Lower leg skin (tissue), 4 donors: ENCODE measurements at regions not wholly inside any gene's neighbourhood (a gene's known extent, or its start where the extent isn't known, plus 50 kb on each side); places are given as distances from the start of the nearest gene placed in this dataset.

Experiments used
- DNase-seq, 2 donors: peaks; one replicate each; pipeline ENCODE4 v3.0.0-alpha.2; 2019; ENCODE audit warnings: low spot score in 2 of 2
- H3K4me3 ChIP-seq: fragments of 200-600 bp; sonication (generic); 2 replicates; pipeline ENCODE4 v1.5.1; 2017; ENCODE audit warnings: mild to moderate bottlenecking, low read depth; ENCODE audit not compliant: poor library complexity, severe bottlenecking
- POLR2A ChIP-seq, 2 donors: fragments of 450-650 bp; IDR thresholded peaks; one replicate each; pipeline ENCODE4 v1.6.1; 2016 to 2017; ENCODE audit warnings: antibody characterized with exemption in 2 of 2, mild to moderate bottlenecking in 1 of 2, moderate library complexity in 1 of 2
- WGBS, 2 donors: methylation state at CpG; one replicate each; pipeline ENCODE4 v1.1.5; 2018; 5-methylcytosine and 5-hydroxymethylcytosine counted together
- intact Hi-C: fragments of 100-400 bp; cut with DNase I; formaldehyde crosslinking; loops from one replicate; pipeline ENCODE4 v1.15.0; 2023; ENCODE audit warnings: low total_unique reads
- TF ChIP-seq, protein P1 (sequence below), 3 donors: fragments of 450-650 bp; IDR thresholded peaks; one replicate each; pipeline ENCODE4 v1.5.1; 2016; ENCODE audit warnings: antibody characterized with exemption in 3 of 3, mild to moderate bottlenecking in 3 of 3, moderate library complexity in 2 of 3

DNA sequence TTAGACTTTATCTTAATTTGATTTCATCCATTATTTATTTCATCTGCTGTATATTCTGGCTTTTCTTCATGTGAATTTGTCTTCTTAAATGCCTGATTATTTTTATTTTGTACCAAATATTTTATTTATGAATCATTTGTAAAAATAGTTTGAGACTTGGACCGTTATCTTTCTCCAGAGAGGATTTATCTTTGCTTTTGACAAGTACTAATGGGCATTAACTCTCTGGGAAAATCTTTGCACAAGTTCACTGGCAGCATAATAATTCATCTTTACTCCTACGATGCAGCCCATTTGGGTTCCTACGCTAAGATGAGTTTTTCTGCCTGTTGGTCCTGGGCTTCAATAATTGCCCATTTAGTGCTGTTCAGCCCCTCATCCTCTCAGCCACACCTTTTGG is 131.0 kb upstream of the RORB start:
- no peak for DNase-seq
- TF ChIP-seq, protein P1, sequence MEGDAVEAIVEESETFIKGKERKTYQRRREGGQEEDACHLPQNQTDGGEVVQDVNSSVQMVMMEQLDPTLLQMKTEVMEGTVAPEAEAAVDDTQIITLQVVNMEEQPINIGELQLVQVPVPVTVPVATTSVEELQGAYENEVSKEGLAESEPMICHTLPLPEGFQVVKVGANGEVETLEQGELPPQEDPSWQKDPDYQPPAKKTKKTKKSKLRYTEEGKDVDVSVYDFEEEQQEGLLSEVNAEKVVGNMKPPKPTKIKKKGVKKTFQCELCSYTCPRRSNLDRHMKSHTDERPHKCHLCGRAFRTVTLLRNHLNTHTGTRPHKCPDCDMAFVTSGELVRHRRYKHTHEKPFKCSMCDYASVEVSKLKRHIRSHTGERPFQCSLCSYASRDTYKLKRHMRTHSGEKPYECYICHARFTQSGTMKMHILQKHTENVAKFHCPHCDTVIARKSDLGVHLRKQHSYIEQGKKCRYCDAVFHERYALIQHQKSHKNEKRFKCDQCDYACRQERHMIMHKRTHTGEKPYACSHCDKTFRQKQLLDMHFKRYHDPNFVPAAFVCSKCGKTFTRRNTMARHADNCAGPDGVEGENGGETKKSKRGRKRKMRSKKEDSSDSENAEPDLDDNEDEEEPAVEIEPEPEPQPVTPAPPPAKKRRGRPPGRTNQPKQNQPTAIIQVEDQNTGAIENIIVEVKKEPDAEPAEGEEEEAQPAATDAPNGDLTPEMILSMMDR (IDR thresholded peaks at IDR 0.05), result no peak
- TF ChIP-seq POLR2A (IDR thresholded peaks at IDR 0.05), result no peak
- H3K4me3 ChIP-seq, result no peak overlapping the region
- intact Hi-C loops, result no loop called here
- 61 to 72% methylated on average over 3 of the region's 3 CpGs for WGBS, 2 donors

DNA sequence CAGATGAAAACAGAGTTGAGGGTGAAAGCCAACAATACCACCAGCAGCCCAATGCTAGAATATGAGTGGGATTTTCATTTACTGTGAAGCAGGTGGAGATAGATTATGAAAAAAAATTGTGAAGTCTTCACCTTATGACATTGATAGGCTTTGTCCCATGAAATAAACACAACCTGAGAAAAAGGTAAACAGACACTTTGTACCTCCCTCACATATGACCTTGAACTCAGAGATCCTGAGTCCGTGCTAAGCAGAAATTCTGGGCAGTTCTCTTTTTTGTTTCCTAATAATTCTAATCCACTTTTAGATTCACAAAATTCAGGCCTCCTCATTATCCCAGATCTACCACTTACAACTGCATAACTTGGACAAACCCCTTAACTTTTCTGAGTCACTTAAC is 127.3 kb upstream of the RORB start:
- intact Hi-C loops, result no loop called here
- TF ChIP-seq, protein P1 (IDR thresholded peaks at IDR 0.05), result no peak
- TF ChIP-seq POLR2A (IDR thresholded peaks at IDR 0.05), result no peak
- WGBS, 2 donors, result 73 to 77% methylated on average over 1 of the region's 1 CpG
- no peak for DNase-seq
- no peak overlapping the region for H3K4me3 ChIP-seq

DNA sequence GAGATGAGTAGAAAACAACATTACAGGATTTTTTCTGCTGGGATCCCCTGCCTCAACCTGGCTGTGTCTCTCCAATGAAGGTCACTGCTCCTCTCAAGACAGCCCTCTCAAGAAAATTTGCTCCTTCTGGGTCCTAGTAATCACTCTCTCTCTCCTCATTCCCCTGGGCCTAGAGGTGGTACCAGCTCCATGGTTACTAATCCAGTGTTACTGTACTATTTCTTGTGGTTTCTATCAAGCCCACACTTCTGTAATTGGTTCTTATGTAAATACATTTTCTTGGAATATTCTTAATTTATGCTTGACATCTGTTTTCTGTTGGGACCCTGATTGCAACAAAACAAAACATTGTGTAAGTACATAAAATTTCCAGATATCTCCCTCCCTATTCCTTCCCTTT is 123.8 kb upstream of the RORB start:
- TF ChIP-seq, protein P1 (IDR thresholded peaks at IDR 0.05), result no peak
- intact Hi-C loops, result no loop called here
- no peak overlapping the region for H3K4me3 ChIP-seq
- no peak for DNase-seq

DNA sequence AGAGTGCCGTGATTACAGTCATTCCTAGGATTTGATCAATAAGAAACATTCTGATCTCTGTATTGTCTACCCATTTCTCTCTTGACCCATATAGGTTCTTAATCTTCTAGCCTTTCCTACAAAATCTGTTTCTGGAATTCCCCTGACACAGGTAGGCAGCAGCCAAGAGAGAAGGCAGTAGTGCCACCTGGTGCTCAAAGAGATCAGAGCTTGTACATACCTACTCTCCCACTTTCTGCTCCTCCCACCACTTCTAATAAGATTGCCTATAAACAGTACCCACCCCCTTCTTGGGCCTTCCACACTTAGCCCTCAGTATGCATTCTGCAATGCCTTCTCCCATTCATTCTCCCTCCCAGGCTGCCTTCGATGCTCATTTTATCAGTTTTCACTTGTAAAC is 117.4 kb upstream of the RORB start:
- 49 to 56% methylated on average over 2 of the region's 2 CpGs for WGBS, 2 donors
- no peak for DNase-seq
- intact Hi-C loops, result no loop called here

DNA sequence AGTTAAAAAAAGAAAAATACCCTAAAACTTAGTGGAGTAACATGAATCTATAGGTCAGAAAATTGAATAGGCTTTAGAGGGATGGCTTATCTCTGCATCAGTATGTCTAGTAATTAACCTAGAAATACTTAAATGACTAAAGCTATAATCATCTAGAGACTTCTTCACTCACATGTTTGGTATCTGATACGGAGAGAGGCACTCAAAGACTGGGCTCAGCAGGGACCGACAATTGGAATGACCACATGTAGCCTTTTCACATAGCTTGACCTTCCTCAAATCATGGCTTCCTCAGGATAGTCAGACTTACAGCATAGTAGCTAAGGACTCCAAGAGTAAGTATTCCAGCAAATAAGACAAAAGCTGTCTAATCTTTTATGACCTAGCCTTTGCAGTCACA is 105.3 kb upstream of the RORB start:
- DNase-seq, result no peak
- intact Hi-C loops, result no loop called here
- WGBS, 2 donors, result 89% methylated on average over 2 of the region's 2 CpGs
- no peak overlapping the region for H3K4me3 ChIP-seq
- TF ChIP-seq, protein P1 (IDR thresholded peaks at IDR 0.05), result no peak
- TF ChIP-seq POLR2A (IDR thresholded peaks at IDR 0.05), result no peak

More for the DNA sequence above, 117.4 kb upstream of the RORB start:
- TF ChIP-seq POLR2A (IDR thresholded peaks at IDR 0.05), result no peak
- TF ChIP-seq, protein P1 (IDR thresholded peaks at IDR 0.05), result no peak
- H3K4me3 ChIP-seq, result no peak overlapping the region

DNA sequence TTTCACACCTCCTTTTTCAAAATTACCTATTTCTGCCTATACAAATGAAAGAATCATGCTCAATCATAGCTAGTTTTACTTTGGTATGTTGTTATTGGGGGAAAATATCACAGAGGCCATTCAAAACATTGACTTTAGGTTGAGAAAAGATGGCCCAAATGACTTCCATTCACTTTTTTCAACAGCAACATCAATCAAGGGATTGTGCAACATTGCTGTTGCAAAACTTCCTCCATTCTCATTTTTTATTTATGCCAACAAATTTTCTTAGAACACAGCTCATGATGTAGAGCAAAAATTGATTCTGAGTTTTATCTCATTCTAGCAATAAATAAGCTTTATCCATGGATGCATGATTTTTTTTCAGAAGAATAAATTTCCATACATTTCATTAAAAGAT is 93.6 kb upstream of the RORB start:
- DNase-seq, result no peak
- intact Hi-C loops, result no loop called here
- TF ChIP-seq, protein P1 (IDR thresholded peaks at IDR 0.05), result no peak
- no peak for TF ChIP-seq POLR2A (IDR thresholded peaks at IDR 0.05)
- no peak overlapping the region for H3K4me3 ChIP-seq
